ENCODE measurements at regions not wholly inside any gene's neighbourhood (a gene's known extent, or its start where the extent isn't known, plus 50 kb on each side); places are given as distances from the start of the nearest gene placed in this dataset.

- DNase-seq, result no peak
- Histone ChIP-seq H3K4me3 (ENCODE audit: low read length in 3 of 3) (no peak overlapping the region), H3K9me3 (ENCODE audit: control insufficient read depth in 2 of 3, insufficient read depth in 1 of 3, low read length in 3 of 3) (no peaks in the 10 kb centered on the region), H3K36me3 (ENCODE audit: control insufficient read depth in 2 of 3, insufficient read depth in 3 of 3, low read length in 3 of 3) (peaks cover 3 to 14% (median 7%) of the 10 kb centered on the region in 3 donors), H3K9ac (ENCODE audit: low read length in 3 of 3) (no peak overlapping the region), H3K27ac (ENCODE audit: low read depth in 2 of 2, low read length in 2 of 2) (no peak overlapping the region), H3K4me1 (ENCODE audit: control insufficient read depth in 2 of 3, insufficient read depth in 2 of 3, low read depth in 1 of 3, low read length in 3 of 3) (no peaks in the 10 kb centered on the region), H3K27me3 (ENCODE audit: control insufficient read depth, insufficient read depth, low read length) (no peaks in the 10 kb centered on the region)
- intact Hi-C loops (cut with DNase I), result no loop called here
- FAIRE-seq, result no peak
- TF ChIP-seq, protein P1, sequence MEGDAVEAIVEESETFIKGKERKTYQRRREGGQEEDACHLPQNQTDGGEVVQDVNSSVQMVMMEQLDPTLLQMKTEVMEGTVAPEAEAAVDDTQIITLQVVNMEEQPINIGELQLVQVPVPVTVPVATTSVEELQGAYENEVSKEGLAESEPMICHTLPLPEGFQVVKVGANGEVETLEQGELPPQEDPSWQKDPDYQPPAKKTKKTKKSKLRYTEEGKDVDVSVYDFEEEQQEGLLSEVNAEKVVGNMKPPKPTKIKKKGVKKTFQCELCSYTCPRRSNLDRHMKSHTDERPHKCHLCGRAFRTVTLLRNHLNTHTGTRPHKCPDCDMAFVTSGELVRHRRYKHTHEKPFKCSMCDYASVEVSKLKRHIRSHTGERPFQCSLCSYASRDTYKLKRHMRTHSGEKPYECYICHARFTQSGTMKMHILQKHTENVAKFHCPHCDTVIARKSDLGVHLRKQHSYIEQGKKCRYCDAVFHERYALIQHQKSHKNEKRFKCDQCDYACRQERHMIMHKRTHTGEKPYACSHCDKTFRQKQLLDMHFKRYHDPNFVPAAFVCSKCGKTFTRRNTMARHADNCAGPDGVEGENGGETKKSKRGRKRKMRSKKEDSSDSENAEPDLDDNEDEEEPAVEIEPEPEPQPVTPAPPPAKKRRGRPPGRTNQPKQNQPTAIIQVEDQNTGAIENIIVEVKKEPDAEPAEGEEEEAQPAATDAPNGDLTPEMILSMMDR (IDR thresholded peaks at IDR 0.05; ENCODE audit: borderline replicate concordance, extremely low read depth, insufficient read depth), result no peak
Observed at GRCh38 chr19:5262721-5263120, 77.9 kb downstream of the PTPRS start.

DNA sequence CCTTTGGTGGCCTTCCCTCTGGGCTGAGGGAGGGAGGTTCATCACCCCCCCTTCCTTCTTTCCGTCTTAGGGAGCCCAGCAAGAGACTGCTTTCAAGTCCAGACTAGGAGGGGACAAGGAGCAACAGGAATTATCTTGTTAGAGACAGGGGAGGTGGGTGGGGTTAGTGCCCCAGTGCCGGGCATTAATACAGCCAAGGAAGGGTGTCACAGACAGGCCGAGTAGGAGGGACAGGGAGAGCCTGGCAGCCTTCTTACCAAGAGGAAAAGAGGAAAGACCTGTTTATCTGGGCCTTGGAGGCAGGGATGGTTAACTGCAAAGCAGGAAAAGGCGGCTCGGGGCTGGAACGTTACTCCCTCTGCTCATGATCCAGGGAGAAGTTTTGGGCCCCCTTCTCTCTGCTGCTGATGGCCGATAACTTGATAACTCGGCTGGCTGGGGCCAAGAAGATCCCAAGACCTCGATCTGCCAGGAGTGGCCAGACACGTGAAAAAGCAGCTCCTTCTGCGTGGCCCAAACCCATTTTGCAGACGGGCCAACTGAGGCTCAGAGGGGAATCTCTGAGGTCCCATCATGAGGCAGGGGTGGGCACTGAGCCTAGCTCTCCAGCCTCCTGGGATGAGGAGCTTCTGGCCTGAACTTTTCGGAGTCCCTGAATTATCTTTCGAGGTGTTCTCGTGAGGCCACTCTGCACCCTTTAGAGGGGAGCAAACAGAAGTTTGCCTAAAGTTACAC is 79.3 kb downstream of the PTPRS start:
- no peak overlapping the region for H3K27ac ChIP-seq (ENCODE audit: low read depth in 2 of 2, low read length in 2 of 2)
- intact Hi-C loops (cut with DNase I), result no loop called here
- H3K9ac ChIP-seq (ENCODE audit: low read length in 3 of 3), result no peak overlapping the region
- no peaks in the 10 kb centered on the region for H3K27me3 ChIP-seq (ENCODE audit: control insufficient read depth, insufficient read depth, low read length)
- no peaks in the 10 kb centered on the region for H3K9me3 ChIP-seq (ENCODE audit: control insufficient read depth in 2 of 3, insufficient read depth in 1 of 3, low read length in 3 of 3)
- no peaks in the 10 kb centered on the region for H3K4me1 ChIP-seq (ENCODE audit: control insufficient read depth in 2 of 3, insufficient read depth in 2 of 3, low read depth in 1 of 3, low read length in 3 of 3)
- no peak overlapping the region for H3K4me3 ChIP-seq (ENCODE audit: low read length in 3 of 3)
- peaks cover 3 to 14% (median 11%) of the 10 kb centered on the region in 3 donors for H3K36me3 ChIP-seq (ENCODE audit: control insufficient read depth in 2 of 3, insufficient read depth in 3 of 3, low read length in 3 of 3)
- DNase-seq (peak in 1 of 5 donors; percentile 33), FAIRE-seq (no peak)
- TF ChIP-seq, protein P1 (IDR thresholded peaks at IDR 0.05; ENCODE audit: borderline replicate concordance, extremely low read depth, insufficient read depth), result no peak

DNA sequence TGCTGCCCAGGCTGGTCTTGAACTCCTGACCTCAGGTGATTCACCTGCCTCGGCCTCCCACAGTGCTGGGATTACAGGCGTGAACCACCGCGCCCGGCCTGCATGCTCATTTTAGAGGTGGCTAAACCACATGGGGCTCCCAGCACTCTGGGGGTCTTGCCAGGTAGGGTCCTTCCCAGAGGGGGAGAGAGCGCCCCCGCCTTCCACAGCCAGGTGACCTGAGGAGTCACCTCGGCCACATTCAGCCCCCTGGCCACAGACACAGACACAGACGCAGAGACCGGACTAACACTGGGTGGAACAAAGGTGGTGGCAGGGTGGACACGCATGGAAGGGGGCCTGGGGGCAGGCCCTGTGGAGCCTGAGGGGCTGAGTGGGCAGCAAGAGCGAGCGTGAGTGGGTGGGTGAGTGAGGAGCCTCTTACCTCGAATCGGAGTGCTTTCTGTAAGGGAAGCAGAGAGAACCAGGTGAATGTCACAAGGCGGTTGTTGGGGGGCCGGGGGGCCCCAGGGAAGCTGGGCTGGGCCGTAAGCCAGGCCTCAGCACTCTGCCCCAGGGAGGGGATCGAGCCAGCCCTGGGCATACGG is 80.1 kb downstream of the PTPRS start:
- no peak for FAIRE-seq
- intact Hi-C loops (cut with DNase I), result no loop called here
- Histone ChIP-seq H3K9me3 (ENCODE audit: control insufficient read depth in 2 of 3, insufficient read depth in 1 of 3, low read length in 3 of 3) (peaks cover 0 to 4% (median 0%) of the 10 kb centered on the region in 3 donors), H3K27me3 (ENCODE audit: control insufficient read depth, insufficient read depth, low read length) (no peaks in the 10 kb centered on the region), H3K4me3 (ENCODE audit: low read length in 3 of 3) (no peak overlapping the region), H3K9ac (ENCODE audit: low read length in 3 of 3) (no peak overlapping the region), H3K36me3 (ENCODE audit: control insufficient read depth in 2 of 3, insufficient read depth in 3 of 3, low read length in 3 of 3) (peaks cover 6 to 18% (median 13%) of the 10 kb centered on the region in 3 donors), H3K27ac (ENCODE audit: low read depth in 2 of 2, low read length in 2 of 2) (no peak overlapping the region), H3K4me1 (ENCODE audit: control insufficient read depth in 2 of 3, insufficient read depth in 2 of 3, low read depth in 1 of 3, low read length in 3 of 3) (no peaks in the 10 kb centered on the region)
- DNase-seq, result peak in 1 of 5 donors; percentile 59
- TF ChIP-seq, protein P1 (IDR thresholded peaks at IDR 0.05; ENCODE audit: borderline replicate concordance, extremely low read depth, insufficient read depth), result no peak
